ENCODE measurements at regions not wholly inside any gene's neighbourhood (a gene's known extent, or its start where the extent isn't known, plus 50 kb on each side); places are given as distances from the start of the nearest gene placed in this dataset.

- TF ChIP-seq JUN (IDR thresholded peaks at IDR 0.05; ENCODE audit: borderline replicate concordance, insufficient read depth, insufficient read length, low read depth) (no peak), CTCF (IDR thresholded peaks at IDR 0.05; ENCODE audit: extremely low read depth in 1 of 2, insufficient read depth in 1 of 2, low read depth in 1 of 2, low read length in 2 of 2) (no peak), EZH2 (IDR thresholded peaks at IDR 0.05; ENCODE audit: borderline replicate concordance, low read depth, low read length, severe bottlenecking) (no peak), POLR2A (IDR thresholded peaks at IDR 0.05; ENCODE audit: low read depth, low read length) (no peak), MAX (IDR thresholded peaks at IDR 0.05; ENCODE audit: insufficient read depth, insufficient read length) (no peak), MYC (IDR thresholded peaks at IDR 0.05; ENCODE audit: low read depth, low read length) (no peak), POLR2AphosphoS5 (IDR thresholded peaks at IDR 0.05; ENCODE audit: insufficient read depth, low read depth, low read length) (no peak), GATA2 (IDR thresholded peaks at IDR 0.05; ENCODE audit: insufficient read depth, insufficient read length, low read depth, low read length) (no peak), FOS (IDR thresholded peaks at IDR 0.05; ENCODE audit: borderline replicate concordance, insufficient read depth, low read length) (no peak)
Observed at GRCh38 chr22:25497181-25497641, 67.3 kb upstream of the GRK3 start.
